HEK293T (cell line): ENCODE measurements at regions not wholly inside any gene's neighbourhood (a gene's known extent, or its start where the extent isn't known, plus 50 kb on each side); places are given as distances from the start of the nearest gene placed in this dataset.
"Not testable (repeated sequence)": the region's sequence is repeated elsewhere in the genome, so short reads cannot be mapped to it uniquely, and the experiment has no call there.

Experiments used
- CTCF ChIA-PET: fragments of 350-600 bp; formaldehyde crosslinking; extraction: SDS; loops from one replicate; lab custom pipeline; 2021; ENCODE audit warnings: antibody characterized with exemption, inconsistent platforms; lab: Yijun Ruan, JAX
- POLR2A ChIA-PET: fragments of 350-600 bp; formaldehyde crosslinking; extraction: SDS; loops from one replicate; lab custom pipeline; 2020; ENCODE audit warnings: antibody characterized with exemption, inconsistent platforms; lab: Yijun Ruan, JAX
- DNase-seq: peaks from one replicate; pipeline ENCODE4 v3.0.0; 2012; ENCODE audit warnings: mixed read lengths; ENCODE audit errors: extremely low spot score
- ARNT ChIP-seq: fragments of 450-650 bp; IDR thresholded peaks from 2 replicates; pipeline ENCODE4 v1.6.1; 2017; ENCODE audit warnings: mild to moderate bottlenecking
- BHLHE40 ChIP-seq: fragments of 450-650 bp; IDR thresholded peaks from 2 replicates; pipeline ENCODE4 v1.6.1; 2016; ENCODE audit warnings: mild to moderate bottlenecking, moderate library complexity, borderline replicate concordance
- CTBP1 ChIP-seq: fragments of 450-650 bp; IDR thresholded peaks from 2 replicates; pipeline ENCODE4 v1.6.1; 2016; ENCODE audit warnings: borderline replicate concordance
- ELF4 ChIP-seq: fragments of 450-650 bp; IDR thresholded peaks from 2 replicates; pipeline ENCODE4 v1.6.1; 2017; ENCODE audit warnings: antibody characterized with exemption
- FOXA1 ChIP-seq: fragments of 450-650 bp; IDR thresholded peaks from 2 replicates; pipeline ENCODE4 v1.6.1; 2016; ENCODE audit warnings: mild to moderate bottlenecking
- FOXK2 ChIP-seq: fragments of 450-650 bp; IDR thresholded peaks from 2 replicates; pipeline ENCODE4 v1.6.1; 2016; ENCODE audit warnings: mild to moderate bottlenecking
- FOXM1 ChIP-seq: fragments of 450-650 bp; IDR thresholded peaks from 2 replicates; pipeline ENCODE4 v1.6.1; 2017; ENCODE audit warnings: mild to moderate bottlenecking, borderline replicate concordance
- HDGF ChIP-seq: fragments of 450-650 bp; IDR thresholded peaks from 2 replicates; pipeline ENCODE4 v1.6.1; 2017; ENCODE audit warnings: antibody characterized with exemption, borderline replicate concordance
- L3MBTL2 ChIP-seq: fragments of 450-650 bp; conservative IDR thresholded peaks from 2 replicates; pipeline ENCODE4 v1.6.1; 2016; ENCODE audit warnings: mild to moderate bottlenecking
- LEF1 ChIP-seq: fragments of 450-650 bp; IDR thresholded peaks from 2 replicates; pipeline ENCODE4 v1.6.1; 2017; ENCODE audit warnings: mild to moderate bottlenecking, borderline replicate concordance
- NFRKB ChIP-seq: fragments of 450-650 bp; IDR thresholded peaks from 2 replicates; pipeline ENCODE4 v1.6.1; 2016; ENCODE audit warnings: mild to moderate bottlenecking, moderate library complexity
- PKNOX1 ChIP-seq: fragments of 450-650 bp; IDR thresholded peaks from 2 replicates; pipeline ENCODE4 v1.6.1; 2016
- SP1 ChIP-seq: fragments of 450-650 bp; IDR thresholded peaks from 2 replicates; pipeline ENCODE4 v1.6.1; 2017
- SUZ12 ChIP-seq: fragments of 450-650 bp; IDR thresholded peaks from 2 replicates; pipeline ENCODE4 v1.6.1; 2016; ENCODE audit warnings: mild to moderate bottlenecking
- TARDBP ChIP-seq: fragments of 450-650 bp; IDR thresholded peaks from 2 replicates; pipeline ENCODE4 v1.6.1; 2016
- ZNF384 ChIP-seq: fragments of 450-650 bp; IDR thresholded peaks from 2 replicates; pipeline ENCODE4 v1.6.1; 2016

GRCh38 chr6:155880900-155881299 lies 425.3 kb upstream of the NOX3 start:
- TF ChIP-seq SP1 = no peak
- no peak for TF ChIP-seq ARNT
- TF ChIP-seq L3MBTL2 = no peak
- no peak for TF ChIP-seq FOXA1
- no peak for TF ChIP-seq PKNOX1
- no peak for DNase-seq
- ChIA-PET CTCF (no interaction called here), POLR2A (no interaction called here)

GRCh38 chr6:155872961-155873360 lies 417.3 kb upstream of the NOX3 start:
- TF ChIP-seq ELF4 (no peak), SUZ12 (no peak), FOXK2 (no peak), PKNOX1 (no peak), LEF1 (no peak), HDGF (no peak), NFRKB (no peak), L3MBTL2 (no peak), CTBP1 (no peak), TARDBP (no peak), ARNT (no peak), BHLHE40 (no peak)
- DNase-seq = no peak
- POLR2A ChIA-PET = no interaction called here
- CTCF ChIA-PET = no interaction called here

GRCh38 chr6:155867682-155868081 lies 412.0 kb upstream of the NOX3 start:
- ChIA-PET CTCF (no interaction called here), POLR2A (no interaction called here)
- no peak for DNase-seq
- TF ChIP-seq ZNF384 (no peak), BHLHE40 (no peak), CTBP1 (no peak), SUZ12 (no peak), ARNT (no peak), L3MBTL2 (no peak), NFRKB (no peak), FOXA1 (no peak), PKNOX1 (no peak), ELF4 (no peak), FOXK2 (no peak), LEF1 (no peak), HDGF (no peak), SP1 (no peak), FOXM1 (no peak), TARDBP (no peak)

- CTCF ChIA-PET, DNase-seq, POLR2A ChIA-PET: not testable (repeated sequence)
These were observed 411.2 kb upstream of the NOX3 start for GRCh38 chr6:155866676-155867390.

GRCh38 chr6:155861821-155862220 lies 406.2 kb upstream of the NOX3 start:
- POLR2A ChIA-PET = no interaction called here
- DNase-seq = no peak
- CTCF ChIA-PET = no interaction called here
- no peak for TF ChIP-seq BHLHE40
- no peak for TF ChIP-seq FOXM1
- TF ChIP-seq ARNT = no peak
- no peak for TF ChIP-seq PKNOX1
- TF ChIP-seq SUZ12 = no peak
- no peak for TF ChIP-seq ELF4
- TF ChIP-seq ZNF384 = no peak
- TF ChIP-seq CTBP1 = no peak
- TF ChIP-seq FOXK2 = no peak
- no peak for TF ChIP-seq SP1

GRCh38 chr6:155858906-155859305 lies 403.3 kb upstream of the NOX3 start:
- CTCF ChIA-PET, DNase-seq, POLR2A ChIA-PET: not testable (repeated sequence)

- CTCF ChIA-PET = no interaction called here
- TF ChIP-seq ELF4 = no peak
- no peak for TF ChIP-seq FOXK2
- no peak for TF ChIP-seq TARDBP
- TF ChIP-seq ZNF384 = no peak
- no peak for TF ChIP-seq PKNOX1
- TF ChIP-seq BHLHE40 = no peak
- TF ChIP-seq SP1 = no peak
- no peak for TF ChIP-seq HDGF
These were observed 399.1 kb upstream of the NOX3 start for GRCh38 chr6:155854787-155855186.

More at GRCh38 chr6:155854787-155855186, 399.1 kb upstream of the NOX3 start:
- no peak for DNase-seq
- POLR2A ChIA-PET = no interaction called here
